Middle frontal gyrus (tissue), 1 donor: ENCODE measurements at regions not wholly inside any gene's neighbourhood (a gene's known extent, or its start where the extent isn't known, plus 50 kb on each side); places are given as distances from the start of the nearest gene placed in this dataset.
"Not testable (repeated sequence)": the region's sequence is repeated elsewhere in the genome, so short reads cannot be mapped to it uniquely, and the experiment has no call there.

ENCODE experiments used
- DNase-seq: peaks from one replicate; pipeline ENCODE4 v3.0.0-alpha.2; 2015; ENCODE audit warnings: low spot score; ENCODE audit errors: extremely low spot score

- DNase-seq: no peak
These were observed 51.6 kb upstream of the MPP7 start for GRCh38 chr10:28354511-28354910.

- DNase-seq: no peak
These were observed 52.5 kb upstream of the MPP7 start for GRCh38 chr10:28355376-28355775.

- DNase-seq: no peak
These were observed 56.5 kb upstream of the MPP7 start for GRCh38 chr10:28359334-28359733.

- DNase-seq: no peak
These were observed 57.3 kb upstream of the MPP7 start for GRCh38 chr10:28360175-28360574.

GRCh38 chr10:28363376-28363775, 60.5 kb upstream of the MPP7 start:
- DNase-seq: no peak

GRCh38 chr10:28365840-28366239, 63.0 kb upstream of the MPP7 start:
- DNase-seq: no peak

- DNase-seq: no peak
These were observed 64.1 kb upstream of the MPP7 start for GRCh38 chr10:28366994-28367393.

GRCh38 chr10:28367413-28367812, 64.5 kb upstream of the MPP7 start:
- DNase-seq: no peak

- no peak for DNase-seq
These were observed 65.1 kb upstream of the MPP7 start for GRCh38 chr10:28367929-28368484.

GRCh38 chr10:28370107-28370835, 67.4 kb upstream of the MPP7 start:
- no peak for DNase-seq

- DNase-seq: not testable (repeated sequence)
These were observed 68.8 kb upstream of the MPP7 start for GRCh38 chr10:28371638-28372037.

- no peak for DNase-seq
These were observed 71.2 kb upstream of the MPP7 start for GRCh38 chr10:28374036-28374435.

- DNase-seq: no peak
These were observed 72.8 kb upstream of the MPP7 start for GRCh38 chr10:28375399-28376354.

GRCh38 chr10:28378986-28379585, 76.2 kb upstream of the MPP7 start:
- DNase-seq: no peak

GRCh38 chr10:28381466-28381865, 78.6 kb upstream of the MPP7 start:
- no peak for DNase-seq

- DNase-seq: peak; percentile 60
These were observed 79.1 kb upstream of the MPP7 start for GRCh38 chr10:28381903-28382347.

- DNase-seq: no peak
These were observed 79.8 kb upstream of the MPP7 start for GRCh38 chr10:28382525-28383269.

- no peak for DNase-seq
These were observed 81.7 kb upstream of the MPP7 start for GRCh38 chr10:28384557-28384956.

- DNase-seq: no peak
These were observed 83.1 kb upstream of the MPP7 start for GRCh38 chr10:28385748-28386502.

- no peak for DNase-seq
These were observed 83.6 kb upstream of the MPP7 start for GRCh38 chr10:28386503-28386868.
